Pancreas (tissue), 10 donors: ENCODE measurements at regions not wholly inside any gene's neighbourhood (a gene's known extent, or its start where the extent isn't known, plus 50 kb on each side); places are given as distances from the start of the nearest gene placed in this dataset.

Experiments used
- ATAC-seq, 4 donors: fragments of 200-7000 bp; cut with Tn5 transposase; one replicate each; pipeline versions ENCODE4 v1.8.0 to v1.9.1; 2020; ENCODE audit warnings: mild to moderate bottlenecking in 4 of 4, moderate library complexity in 4 of 4
- DNase-seq, 6 donors: peaks; one replicate each; pipeline ENCODE4 v3.0.0-alpha.2; 2020
- FAIRE-seq: peaks from 2 replicates; lab custom pipeline; 2012; peaks lifted over from hg19 to GRCh38; lab: Jason Lieb, UNC
- H3K27ac ChIP-seq, 4 donors: fragments of 200-600 bp; sonication (generic); 1 replicate in 3 of 4; 2 replicates in 1 of 4; pipeline versions ENCODE4 v1.5.0 to v1.8.0; 2020
- H3K27me3 ChIP-seq, 4 donors: fragments of 200-600 bp; one replicate each; pipeline ENCODE4 v1.8.0; 2021
- H3K36me3 ChIP-seq, 3 donors: fragments of 200-600 bp; sonication (generic) in 1 of 3; one replicate each; pipeline versions ENCODE4 v1.5.0 to v1.8.0; 2020 to 2021
- H3K4me1 ChIP-seq, 3 donors: fragments of 200-600 bp; one replicate each; pipeline ENCODE4 v1.8.0; 2021
- H3K4me3 ChIP-seq, 4 donors: fragments of 200-600 bp; sonication (generic) in 2 of 4; one replicate each; pipeline versions ENCODE4 v1.5.0 to v1.8.0; 2020 to 2021
- H3K9me3 ChIP-seq, 4 donors: fragments of 200-600 bp; one replicate each; pipeline ENCODE4 v1.8.0; 2021
- WGBS, 2 donors: extraction: QIAGEN DNeasy Blood & Tissue Kit; methylation state at CpG; one replicate each; pipeline ENCODE4 v1.1.7; 2013; 5-methylcytosine and 5-hydroxymethylcytosine counted together
- intact Hi-C, 3 donors: fragments of 100-400 bp; cut with DNase I; formaldehyde crosslinking; loops; one replicate each; pipeline versions ENCODE4 v1.11.1 to v1.14.2; 2022
- TF ChIP-seq, protein P1 (sequence below), 4 donors: fragments of 200-600 bp; sonication (generic) in 3 of 4; IDR thresholded peaks; one replicate each; pipeline versions ENCODE4 v1.5.0 to v1.8.0; 2021; ENCODE audit warnings: antibody characterized with exemption in 4 of 4
- donor health status: healthy with polysubstance abuse.
- donor health status: DM: no; HTN: no; CAD: no; lungs with moderate emphysema.
- donor health status: DM: no; HTN: no; CAD: no.
- donor health status: control.
- donor health status: control.
- donor health status: Bipolar disorder and iron deficiency.
- donor health status: DM: yes; HTN: yes; CAD: no.
- donor health status: DM: no; HTN: no; CAD: no.
- donor health status: DM: no; HTN: no; CAD: no.
- donor health status: DM: yes; HTN: yes; CAD: no.

DNA sequence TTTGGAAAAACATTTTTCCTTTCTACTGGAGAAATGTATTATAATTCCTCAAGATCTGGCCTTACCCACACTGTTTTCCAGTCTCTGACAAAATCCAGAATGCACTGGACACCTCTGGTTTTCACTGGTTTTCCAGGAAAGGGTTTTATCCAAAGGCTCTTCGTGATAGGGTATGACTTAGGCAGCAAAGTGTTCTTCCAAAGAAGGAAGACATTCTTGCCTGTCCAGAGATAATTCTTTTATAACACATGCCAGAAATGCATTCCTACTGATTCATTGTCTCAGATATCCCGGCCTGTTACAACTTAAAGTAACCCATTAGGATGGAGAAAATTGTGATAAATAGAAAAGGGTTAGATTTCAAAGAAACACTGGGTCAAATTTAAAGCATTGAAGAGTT is 2343.1 kb downstream of the PCDH7 start:
- no peaks in the 10 kb centered on the region for H3K27me3 ChIP-seq
- H3K4me1 ChIP-seq: no peaks in the 10 kb centered on the region
- intact Hi-C loops: no loop called here
- H3K4me3 ChIP-seq: no peak overlapping the region
- no peak overlapping the region for H3K27ac ChIP-seq
- no peak for FAIRE-seq
- 53 to 61% methylated on average over 2 of the region's 2 CpGs for WGBS, 2 donors
- TF ChIP-seq, protein P1, sequence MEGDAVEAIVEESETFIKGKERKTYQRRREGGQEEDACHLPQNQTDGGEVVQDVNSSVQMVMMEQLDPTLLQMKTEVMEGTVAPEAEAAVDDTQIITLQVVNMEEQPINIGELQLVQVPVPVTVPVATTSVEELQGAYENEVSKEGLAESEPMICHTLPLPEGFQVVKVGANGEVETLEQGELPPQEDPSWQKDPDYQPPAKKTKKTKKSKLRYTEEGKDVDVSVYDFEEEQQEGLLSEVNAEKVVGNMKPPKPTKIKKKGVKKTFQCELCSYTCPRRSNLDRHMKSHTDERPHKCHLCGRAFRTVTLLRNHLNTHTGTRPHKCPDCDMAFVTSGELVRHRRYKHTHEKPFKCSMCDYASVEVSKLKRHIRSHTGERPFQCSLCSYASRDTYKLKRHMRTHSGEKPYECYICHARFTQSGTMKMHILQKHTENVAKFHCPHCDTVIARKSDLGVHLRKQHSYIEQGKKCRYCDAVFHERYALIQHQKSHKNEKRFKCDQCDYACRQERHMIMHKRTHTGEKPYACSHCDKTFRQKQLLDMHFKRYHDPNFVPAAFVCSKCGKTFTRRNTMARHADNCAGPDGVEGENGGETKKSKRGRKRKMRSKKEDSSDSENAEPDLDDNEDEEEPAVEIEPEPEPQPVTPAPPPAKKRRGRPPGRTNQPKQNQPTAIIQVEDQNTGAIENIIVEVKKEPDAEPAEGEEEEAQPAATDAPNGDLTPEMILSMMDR (IDR thresholded peaks at IDR 0.05): no peak
- peak in 1 of 4 donors; percentile 52 for ATAC-seq
- H3K9me3 ChIP-seq: no peaks in the 10 kb centered on the region
- no peaks in the 10 kb centered on the region for H3K36me3 ChIP-seq
- no peak for DNase-seq

DNA sequence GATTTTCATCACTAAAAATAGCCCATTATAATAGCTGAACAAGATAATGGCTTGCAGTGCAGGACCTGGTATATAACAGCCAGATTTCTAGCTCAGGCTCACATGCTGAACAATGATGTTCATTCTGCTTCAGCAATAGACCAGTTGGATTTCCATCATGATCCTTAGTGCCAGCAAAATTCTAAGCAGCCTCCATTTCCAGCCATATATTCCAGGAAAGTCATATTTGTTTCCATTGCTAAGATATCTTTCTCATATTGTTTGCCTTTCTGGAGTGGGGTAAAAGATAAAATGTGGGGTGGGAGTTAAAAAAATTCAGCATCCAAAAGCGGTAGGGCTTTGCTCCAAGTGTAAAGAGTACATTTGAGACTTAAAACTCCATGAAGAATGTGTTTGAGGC is 2344.1 kb downstream of the PCDH7 start:
- intact Hi-C loops: no loop called here
- 38 to 40% methylated on average over 1 of the region's 1 CpG for WGBS, 2 donors
- ATAC-seq: no peak
- TF ChIP-seq, protein P1 (IDR thresholded peaks at IDR 0.05): no peak
- no peak for FAIRE-seq
- Histone ChIP-seq H3K27me3 (no peaks in the 10 kb centered on the region), H3K9me3 (no peaks in the 10 kb centered on the region), H3K27ac (no peak overlapping the region), H3K4me1 (no peaks in the 10 kb centered on the region), H3K4me3 (no peak overlapping the region), H3K36me3 (no peaks in the 10 kb centered on the region)
- DNase-seq: no peak

DNA sequence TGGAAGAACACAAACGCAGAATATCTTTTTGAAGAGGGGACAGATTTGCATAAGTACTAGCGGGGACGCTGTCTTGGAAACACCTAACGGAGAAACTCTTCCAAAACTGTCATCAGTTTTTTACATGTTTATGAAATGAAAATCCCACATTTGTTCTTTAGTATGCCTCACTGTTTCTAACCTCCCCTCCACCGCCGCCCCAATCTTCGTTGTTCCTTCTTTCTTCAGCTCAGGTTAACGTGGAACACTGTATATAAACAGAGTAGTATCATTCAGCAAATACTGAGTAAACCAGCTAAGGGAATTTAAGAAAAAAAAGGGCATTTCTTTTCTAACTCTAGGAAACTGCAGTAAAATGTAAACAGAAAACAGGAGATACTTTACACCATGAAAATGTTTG is 2345.6 kb downstream of the PCDH7 start:
- Histone ChIP-seq H3K27me3 (no peaks in the 10 kb centered on the region), H3K4me1 (no peaks in the 10 kb centered on the region), H3K9me3 (no peaks in the 10 kb centered on the region), H3K27ac (no peak overlapping the region), H3K4me3 (no peak overlapping the region), H3K36me3 (no peaks in the 10 kb centered on the region)
- ATAC-seq: no peak
- intact Hi-C loops: no loop called here
- no peak for FAIRE-seq
- TF ChIP-seq, protein P1 (IDR thresholded peaks at IDR 0.05): no peak
- 66 to 68% methylated on average over 8 of the region's 8 CpGs for WGBS, 2 donors
- no peak for DNase-seq

DNA sequence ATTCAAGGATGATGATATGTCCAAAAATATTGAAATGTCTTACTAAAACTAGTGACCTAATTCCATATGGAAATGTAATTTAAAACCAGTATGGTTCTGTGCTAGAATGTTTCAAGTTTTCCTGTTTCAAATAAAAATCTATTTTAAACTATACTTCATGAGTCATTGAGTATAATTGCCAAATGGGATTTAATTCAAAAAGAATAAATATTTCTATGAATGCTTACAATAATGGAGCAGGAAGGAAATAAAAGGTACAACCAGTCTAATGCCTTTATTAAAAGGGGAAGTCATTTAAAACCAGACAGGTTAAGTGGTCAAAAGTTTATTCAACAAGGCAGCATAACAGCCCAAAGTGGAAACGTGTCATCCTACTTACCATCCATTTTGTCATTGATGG is 2347.1 kb downstream of the PCDH7 start:
- FAIRE-seq: peak; percentile 5
- H3K4me3 ChIP-seq: no peak overlapping the region
- no peaks in the 10 kb centered on the region for H3K27me3 ChIP-seq
- 43 to 51% methylated on average over 1 of the region's 1 CpG for WGBS, 2 donors
- H3K9me3 ChIP-seq: no peaks in the 10 kb centered on the region
- H3K4me1 ChIP-seq: no peaks in the 10 kb centered on the region
- no peak for ATAC-seq
- TF ChIP-seq, protein P1 (IDR thresholded peaks at IDR 0.05): no peak
- no peak for DNase-seq
- intact Hi-C loops: no loop called here
- no peaks in the 10 kb centered on the region for H3K36me3 ChIP-seq
- H3K27ac ChIP-seq: no peak overlapping the region

DNA sequence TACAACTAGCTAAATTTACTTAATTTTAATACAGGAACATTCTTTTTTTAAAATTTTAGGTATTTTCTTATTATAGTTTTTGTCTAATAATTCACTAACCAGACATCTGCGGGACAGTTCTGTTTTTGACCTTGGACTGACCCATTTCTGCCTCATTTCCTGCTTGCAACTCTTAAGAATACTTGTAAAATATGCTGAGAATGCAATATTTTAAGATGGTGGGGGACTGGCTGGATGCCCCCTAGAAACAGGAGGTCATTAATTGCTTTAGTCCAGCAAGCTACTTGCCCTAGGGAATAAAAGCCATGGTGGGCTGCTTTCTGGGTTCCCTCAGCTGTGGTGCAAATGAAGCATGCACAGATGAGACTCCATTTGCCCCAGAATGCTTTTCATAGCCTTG is 2348.4 kb downstream of the PCDH7 start:
- H3K9me3 ChIP-seq: no peaks in the 10 kb centered on the region
- ATAC-seq (no peak), FAIRE-seq (no peak), DNase-seq (no peak)
- no peaks in the 10 kb centered on the region for H3K4me1 ChIP-seq
- 46 to 54% methylated on average over 1 of the region's 1 CpG for WGBS, 2 donors
- TF ChIP-seq, protein P1 (IDR thresholded peaks at IDR 0.05): no peak
- intact Hi-C loops: no loop called here
- H3K36me3 ChIP-seq: no peaks in the 10 kb centered on the region
- H3K27me3 ChIP-seq: no peaks in the 10 kb centered on the region
- H3K4me3 ChIP-seq: no peak overlapping the region
- no peak overlapping the region for H3K27ac ChIP-seq
